RWPE2 (cell line): ENCODE measurements at regions not wholly inside any gene's neighbourhood (a gene's known extent, or its start where the extent isn't known, plus 50 kb on each side); places are given as distances from the start of the nearest gene placed in this dataset.
"Not testable (repeated sequence)": the region's sequence is repeated elsewhere in the genome, so short reads cannot be mapped to it uniquely, and the experiment has no call there.

Source experiments
- ATAC-seq: fragments of 200-7000 bp; cut with Tn5 transposase; 3 replicates; pipeline ENCODE4 v1.9.1; 2021; ENCODE audit warnings: low read depth
- DNase-seq: peaks from one replicate; pipeline ENCODE4 v3.0.0-alpha.2; 2020; ENCODE audit warnings: low spot score
- H3K27ac ChIP-seq: fragments of 450-650 bp; 2 replicates; pipeline ENCODE4 v1.5.1; 2017; ENCODE audit warnings: mild to moderate bottlenecking; ENCODE audit not compliant: poor library complexity, severe bottlenecking
- H3K27me3 ChIP-seq: fragments of 250-450 bp; sonication (Bioruptor Pico); 2 replicates; pipeline ENCODE4 v1.5.1; 2021; ENCODE audit warnings: mild to moderate bottlenecking, moderate library complexity; ENCODE audit not compliant: insufficient read depth, poor library complexity, severe bottlenecking
- H3K36me3 ChIP-seq: fragments of 250-450 bp; sonication (Bioruptor Pico); 2 replicates; pipeline ENCODE4 v1.5.1; 2020; ENCODE audit warnings: low read depth, mild to moderate bottlenecking, moderate library complexity
- H3K4me1 ChIP-seq: fragments of 250-450 bp; sonication (Bioruptor Pico); 2 replicates; pipeline ENCODE4 v1.5.1; 2021; ENCODE audit warnings: mild to moderate bottlenecking, moderate library complexity; ENCODE audit not compliant: insufficient read depth, poor library complexity, severe bottlenecking
- H3K4me3 ChIP-seq: fragments of 250-450 bp; sonication (Bioruptor Pico); 2 replicates; pipeline ENCODE4 v1.5.1; 2021; ENCODE audit warnings: mild to moderate bottlenecking, moderate library complexity; ENCODE audit not compliant: severe bottlenecking
- H3K9me3 ChIP-seq: fragments of 250-450 bp; sonication (Bioruptor Pico); 2 replicates; pipeline ENCODE4 v1.5.1; 2021; ENCODE audit warnings: mild to moderate bottlenecking, moderate library complexity; ENCODE audit not compliant: severe bottlenecking
- CTCF ChIP-seq: fragments of 450-650 bp; IDR thresholded peaks from one replicate; pipeline ENCODE4 v1.5.1; 2017; ENCODE audit warnings: mild to moderate bottlenecking, moderate library complexity; ENCODE audit not compliant: poor library complexity, severe bottlenecking

GRCh38 chrX:107296184-107296583 is 89.8 kb downstream of the DNAAF6 start:
- not testable (repeated sequence) for H3K4me3 ChIP-seq, H3K27me3 ChIP-seq, H3K9me3 ChIP-seq, H3K36me3 ChIP-seq, H3K4me1 ChIP-seq, DNase-seq, ATAC-seq, H3K27ac ChIP-seq

GRCh38 chrX:107298276-107298675 is 91.9 kb downstream of the DNAAF6 start:
- Histone ChIP-seq H3K4me1 (no peaks in the 10 kb centered on the region), H3K9me3 (no peaks in the 10 kb centered on the region), H3K36me3 (no peaks in the 10 kb centered on the region), H3K27ac (no peak overlapping the region), H3K4me3 (no peak overlapping the region), H3K27me3 (no peaks in the 10 kb centered on the region)
- DNase-seq (no peak), ATAC-seq (no peak)
- TF ChIP-seq CTCF: no peak

- no peak for DNase-seq
- no peaks in the 10 kb centered on the region for H3K27me3 ChIP-seq
- no peaks in the 10 kb centered on the region for H3K9me3 ChIP-seq
- no peak for ATAC-seq
- H3K4me1 ChIP-seq: no peaks in the 10 kb centered on the region
- no peaks in the 10 kb centered on the region for H3K36me3 ChIP-seq
- H3K4me3 ChIP-seq: no peak overlapping the region
- H3K27ac ChIP-seq: no peak overlapping the region
- no peak for TF ChIP-seq CTCF
Measured at GRCh38 chrX:107301253-107301652, 94.8 kb downstream of the DNAAF6 start.

- Histone ChIP-seq H3K27me3 (no peaks in the 10 kb centered on the region), H3K4me1 (no peaks in the 10 kb centered on the region), H3K4me3 (no peak overlapping the region), H3K27ac (no peak overlapping the region), H3K9me3 (no peaks in the 10 kb centered on the region), H3K36me3 (no peaks in the 10 kb centered on the region)
- TF ChIP-seq CTCF: no peak
- DNase-seq (no peak), ATAC-seq (no peak)
Measured at GRCh38 chrX:107304141-107304540, 97.7 kb downstream of the DNAAF6 start.

- Histone ChIP-seq H3K36me3 (no peaks in the 10 kb centered on the region), H3K27me3 (no peaks in the 10 kb centered on the region), H3K4me1 (no peaks in the 10 kb centered on the region), H3K9me3 (no peaks in the 10 kb centered on the region), H3K27ac (no peak overlapping the region), H3K4me3 (no peak overlapping the region)
- ATAC-seq (no peak), DNase-seq (no peak)
- no peak for TF ChIP-seq CTCF
Measured at GRCh38 chrX:107323786-107324492, 117.5 kb downstream of the DNAAF6 start.
